HG03469 (cell line): ENCODE measurements at regions not wholly inside any gene's neighbourhood (a gene's known extent, or its start where the extent isn't known, plus 50 kb on each side); places are given as distances from the start of the nearest gene placed in this dataset.
A peak's percentile ranks its signal among the peaks of the same experiment; 100 is the strongest.

ENCODE experiments used
- ATAC-seq: cut with Tn5 transposase; IDR thresholded peaks from one replicate; pipeline ENCODE4 v1.9.1; 2021; ENCODE audit warnings: mild to moderate bottlenecking, moderate library complexity, moderate number of reproducible peaks; ENCODE audit not compliant: unreplicated experiment

DNA sequence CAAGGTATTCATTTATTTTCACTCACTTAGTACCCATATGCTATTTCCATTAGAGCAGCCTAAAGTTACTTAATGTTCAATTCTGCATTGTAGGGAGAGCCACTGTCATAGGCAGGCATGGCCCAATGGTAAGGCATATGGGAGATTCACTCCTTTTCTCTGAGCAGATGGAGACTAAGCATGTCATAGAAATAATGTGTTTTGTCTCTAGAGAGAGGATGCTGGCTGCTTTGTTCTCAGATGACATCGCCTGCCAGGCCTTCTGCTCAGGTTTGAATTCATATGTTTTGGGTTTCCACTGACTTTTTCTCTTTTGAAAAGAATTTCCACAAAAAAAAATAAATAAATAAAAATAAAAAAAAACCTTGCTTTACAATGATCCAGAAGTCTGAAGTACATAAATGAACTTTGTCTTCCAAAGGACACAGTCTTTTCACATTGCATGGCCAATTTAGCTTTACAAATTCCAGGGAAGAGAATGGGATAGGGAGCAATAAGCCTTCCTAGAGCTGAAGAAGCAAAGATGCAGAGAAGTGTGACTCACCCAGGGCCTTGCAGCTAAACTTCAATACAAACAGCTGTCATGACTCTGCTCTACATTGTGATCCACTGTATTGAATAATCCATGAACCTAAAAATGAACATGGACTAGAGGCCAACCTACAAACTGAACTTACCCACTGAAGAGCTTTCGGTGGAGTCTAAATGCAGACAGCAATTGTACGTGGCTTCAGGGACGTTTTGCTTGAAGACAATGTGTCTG lies 422.5 kb downstream of the CMPK2 start:
- ATAC-seq, result no peak

DNA sequence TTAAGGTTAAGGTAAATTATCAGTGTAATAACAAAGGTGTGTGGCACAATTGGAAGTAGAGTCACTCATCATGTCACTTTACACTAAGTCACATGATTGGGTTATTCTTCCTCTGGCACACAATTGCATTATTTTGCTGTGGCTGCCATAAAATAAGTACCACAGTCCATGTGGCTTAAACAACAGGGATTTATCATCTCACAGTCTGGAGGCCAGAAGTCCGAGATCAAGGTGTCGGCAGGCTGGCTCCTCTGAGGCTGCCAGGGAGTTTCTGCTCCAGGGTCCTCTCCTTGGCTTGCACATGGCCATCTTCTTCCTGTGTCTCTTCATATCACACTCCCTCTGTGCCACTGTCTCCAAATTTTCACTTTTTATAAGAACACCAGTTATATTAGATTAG lies 421.2 kb downstream of the CMPK2 start:
- ATAC-seq, result no peak

DNA sequence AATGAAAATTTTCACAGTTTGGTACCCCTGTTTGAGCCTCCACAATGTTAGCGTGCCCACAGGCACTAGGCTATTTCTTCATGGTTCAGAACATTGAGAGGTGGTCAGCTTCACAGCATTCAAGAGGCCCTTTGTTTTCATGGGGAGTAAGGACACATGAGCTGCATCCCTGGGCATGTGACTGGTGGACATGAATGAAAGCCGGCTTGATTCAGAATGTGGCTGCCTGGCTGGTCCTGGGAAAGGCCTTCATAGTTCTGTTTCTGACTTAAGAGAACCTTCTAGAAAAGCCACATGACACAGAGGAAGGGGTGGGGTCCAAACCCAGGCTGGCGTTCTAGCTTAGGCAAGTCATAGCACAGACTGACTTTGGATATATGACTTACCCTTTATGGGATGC lies 420.6 kb downstream of the CMPK2 start:
- no peak for ATAC-seq

DNA sequence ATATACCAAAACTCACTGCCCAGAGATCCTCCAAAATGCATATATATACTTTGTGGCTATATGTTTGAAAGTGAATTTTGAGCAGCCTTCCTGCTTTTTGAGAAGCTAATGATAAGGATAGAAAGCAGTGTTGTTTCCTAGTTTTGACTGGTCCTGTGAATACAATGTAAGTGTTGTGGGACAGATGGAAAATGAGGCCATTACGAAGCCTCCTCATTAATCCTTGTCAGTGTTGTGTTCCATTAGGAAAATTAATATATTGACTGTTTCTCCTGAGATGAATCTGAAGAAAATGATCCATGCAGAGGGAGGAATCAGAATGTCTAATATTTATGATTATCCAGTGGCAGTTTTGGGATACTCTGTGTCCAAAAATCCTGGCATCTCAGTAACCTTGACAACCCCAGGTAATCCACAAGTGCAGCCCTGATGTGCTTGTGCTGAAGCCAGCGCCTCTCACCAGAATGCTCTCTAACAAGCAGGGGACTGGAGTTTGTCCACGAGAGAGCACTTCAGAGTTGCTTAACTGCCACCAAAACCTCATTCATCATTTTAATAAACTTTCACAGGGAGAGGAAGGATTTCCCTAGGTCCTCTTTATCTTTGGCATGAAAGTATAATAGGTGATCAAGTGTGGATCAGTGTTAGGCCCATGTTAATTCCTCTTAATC lies 418.6 kb downstream of the CMPK2 start:
- no peak for ATAC-seq

DNA sequence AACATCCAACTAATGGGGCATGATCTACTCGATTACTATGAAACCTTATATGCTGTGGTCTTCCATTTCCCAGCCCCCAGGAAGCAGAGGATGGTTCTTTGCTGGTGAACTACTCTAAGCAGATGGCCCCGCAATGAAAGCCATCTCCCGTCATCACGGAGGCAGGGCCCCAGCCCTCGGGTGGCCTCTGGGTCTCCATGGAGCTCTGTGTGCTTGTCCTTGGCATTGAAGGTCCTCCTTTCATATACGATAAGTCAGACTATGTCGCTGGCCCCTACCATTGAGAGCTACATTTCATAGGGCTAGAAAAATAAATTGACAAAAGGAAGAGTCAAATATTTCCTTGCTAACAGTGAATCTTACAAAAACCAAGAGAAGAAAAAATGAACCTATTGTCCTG lies 416.8 kb downstream of the CMPK2 start:
- no peak for ATAC-seq

DNA sequence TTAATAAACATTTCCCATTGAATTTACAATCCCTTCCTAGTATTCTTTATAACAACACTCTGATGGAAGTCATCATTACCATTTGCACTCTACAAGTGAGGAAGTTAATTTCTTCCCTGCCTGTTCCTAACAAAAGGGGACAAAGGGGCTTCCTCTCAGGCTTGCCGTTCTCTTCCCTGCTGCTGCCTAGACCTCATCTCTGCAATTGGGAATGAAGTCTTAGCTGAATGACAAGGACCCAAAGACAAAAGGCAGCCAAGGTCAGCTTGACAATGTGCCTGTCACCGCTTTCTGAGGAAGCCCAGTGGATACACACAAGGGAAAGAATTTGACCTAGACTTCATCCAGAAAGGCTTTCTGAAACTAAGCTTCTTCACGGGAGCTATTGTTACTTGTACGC lies 416.4 kb downstream of the CMPK2 start:
- no peak for ATAC-seq

DNA sequence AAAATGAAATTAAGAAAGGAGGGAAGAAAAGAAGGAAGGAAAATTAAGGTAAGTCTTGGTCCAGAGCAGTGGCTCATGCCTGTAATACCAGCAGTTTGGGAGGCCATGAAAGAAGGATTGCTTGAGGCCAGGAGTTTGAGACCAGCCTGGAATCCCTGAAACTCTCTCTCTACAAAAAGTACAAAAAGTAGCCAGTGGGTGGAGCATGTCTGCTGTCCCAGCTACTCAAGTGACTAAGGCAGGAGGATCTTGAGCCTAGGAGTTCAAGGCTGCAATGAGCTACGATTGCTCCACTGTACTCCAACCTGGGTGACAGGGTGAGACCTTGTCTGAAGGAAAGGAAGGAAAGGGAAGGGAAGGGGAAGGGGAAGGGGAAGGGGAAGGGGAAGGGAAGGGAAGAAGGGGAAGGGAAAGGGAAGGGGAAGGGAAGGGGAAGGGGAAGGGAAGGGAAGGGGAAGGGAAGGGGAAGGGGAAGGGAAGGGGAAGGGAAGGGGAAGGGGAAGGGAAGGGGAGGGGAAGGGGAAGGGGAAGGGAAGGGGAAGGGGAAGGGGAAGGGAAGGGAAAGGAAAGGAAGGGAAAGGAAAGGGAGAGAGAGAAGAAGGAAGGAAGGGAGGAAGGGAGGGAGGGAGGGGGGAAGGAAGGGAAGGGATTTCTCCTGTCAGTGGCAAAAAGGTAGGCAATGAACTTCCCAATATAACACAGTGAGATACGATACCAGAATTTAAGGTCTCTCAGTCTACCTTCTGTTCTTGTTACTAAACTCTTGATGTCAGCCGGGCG lies 412.8 kb downstream of the CMPK2 start:
- ATAC-seq, result no peak

DNA sequence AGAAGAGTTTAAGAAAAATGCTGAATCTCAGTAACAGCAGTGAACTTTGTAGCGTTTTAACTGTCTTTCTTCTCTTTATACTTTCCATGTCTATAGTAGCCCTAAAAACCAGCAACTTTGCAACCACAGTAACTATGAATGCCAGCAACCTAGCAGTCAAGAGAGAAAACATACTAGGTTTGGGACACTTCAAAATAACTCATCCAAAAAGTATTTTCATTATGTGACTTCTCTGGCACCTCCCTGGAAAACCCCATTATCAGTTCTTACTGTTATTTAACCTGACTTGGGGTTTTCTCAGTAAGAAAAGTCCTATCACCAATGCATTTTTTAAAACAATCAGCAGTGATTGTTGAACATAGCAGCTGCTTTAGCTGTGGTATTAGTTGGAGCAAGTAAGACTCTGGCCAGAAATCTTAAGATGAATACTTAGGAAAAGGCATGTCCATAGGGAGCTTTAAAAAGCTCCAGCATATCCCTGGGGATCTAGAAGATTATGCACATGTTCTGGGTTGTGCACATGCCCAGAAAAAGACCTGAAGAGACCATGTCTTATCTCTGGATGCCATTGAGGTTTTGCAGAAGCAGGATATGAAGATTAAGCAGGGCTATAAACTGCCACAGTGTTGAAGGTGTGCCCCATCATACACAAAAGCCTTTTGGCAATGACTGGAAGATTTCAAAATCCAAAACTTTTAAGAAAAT lies 411.3 kb downstream of the CMPK2 start:
- no peak for ATAC-seq

DNA sequence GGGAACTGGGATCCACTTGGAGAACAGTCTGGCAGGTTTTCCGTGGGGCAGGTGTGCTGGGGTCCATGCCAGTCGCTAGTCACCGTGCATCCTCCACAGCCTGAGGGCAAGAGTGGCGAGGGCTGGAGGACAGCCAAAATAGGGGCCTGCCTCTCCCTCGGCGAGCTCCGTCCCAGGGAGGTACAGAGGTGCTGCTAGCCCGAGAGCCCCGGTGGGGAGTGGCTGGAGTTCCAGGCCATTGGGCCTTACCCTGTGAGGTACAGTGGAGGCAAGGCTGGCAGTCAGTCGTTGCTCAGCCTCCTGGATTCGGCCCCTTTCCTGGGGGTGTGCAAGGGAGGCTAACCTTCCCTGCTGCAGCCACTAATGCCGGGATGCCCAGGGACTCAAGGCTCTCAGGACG lies 406.6 kb downstream of the CMPK2 start:
- ATAC-seq, result no peak

DNA sequence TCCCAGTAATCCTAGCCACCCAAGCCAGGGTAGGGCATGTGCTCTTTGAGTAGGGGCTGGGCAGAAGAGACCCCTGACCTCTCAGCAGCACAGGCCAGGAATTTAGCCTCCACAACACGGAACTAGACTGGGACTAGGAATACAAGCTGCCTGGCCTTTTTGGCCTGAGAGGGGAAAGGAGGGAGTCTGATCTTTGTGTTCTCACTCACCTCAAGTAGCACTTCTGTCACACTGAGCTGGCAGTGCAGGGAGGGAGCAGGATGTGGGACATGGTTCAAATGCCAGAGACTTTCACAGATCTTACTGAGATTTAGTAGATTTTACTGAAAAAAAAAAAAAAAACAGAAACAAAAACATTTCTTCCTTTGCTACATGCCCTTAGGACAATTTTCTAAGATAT lies 395.2 kb downstream of the CMPK2 start:
- ATAC-seq, result no peak

DNA sequence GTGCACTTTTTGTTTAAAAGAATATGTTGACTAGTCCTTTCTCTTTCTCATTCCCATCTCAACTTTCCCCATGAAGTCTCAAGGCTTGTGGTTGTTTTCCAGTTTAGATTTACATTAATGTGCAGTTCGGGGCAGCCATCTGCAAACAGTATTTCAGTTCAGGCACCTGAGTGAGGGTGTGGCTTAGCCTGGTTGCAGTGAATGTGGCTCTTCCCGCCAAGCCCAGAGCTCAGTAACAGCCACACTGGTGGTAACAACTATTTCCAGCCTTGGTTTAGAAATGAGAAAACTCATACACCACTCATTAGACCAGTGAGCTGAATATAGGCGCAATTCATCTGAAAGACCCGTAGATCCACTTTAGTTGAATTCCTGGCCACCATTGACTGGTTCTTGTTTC lies 394.3 kb downstream of the CMPK2 start:
- ATAC-seq, result no peak

DNA sequence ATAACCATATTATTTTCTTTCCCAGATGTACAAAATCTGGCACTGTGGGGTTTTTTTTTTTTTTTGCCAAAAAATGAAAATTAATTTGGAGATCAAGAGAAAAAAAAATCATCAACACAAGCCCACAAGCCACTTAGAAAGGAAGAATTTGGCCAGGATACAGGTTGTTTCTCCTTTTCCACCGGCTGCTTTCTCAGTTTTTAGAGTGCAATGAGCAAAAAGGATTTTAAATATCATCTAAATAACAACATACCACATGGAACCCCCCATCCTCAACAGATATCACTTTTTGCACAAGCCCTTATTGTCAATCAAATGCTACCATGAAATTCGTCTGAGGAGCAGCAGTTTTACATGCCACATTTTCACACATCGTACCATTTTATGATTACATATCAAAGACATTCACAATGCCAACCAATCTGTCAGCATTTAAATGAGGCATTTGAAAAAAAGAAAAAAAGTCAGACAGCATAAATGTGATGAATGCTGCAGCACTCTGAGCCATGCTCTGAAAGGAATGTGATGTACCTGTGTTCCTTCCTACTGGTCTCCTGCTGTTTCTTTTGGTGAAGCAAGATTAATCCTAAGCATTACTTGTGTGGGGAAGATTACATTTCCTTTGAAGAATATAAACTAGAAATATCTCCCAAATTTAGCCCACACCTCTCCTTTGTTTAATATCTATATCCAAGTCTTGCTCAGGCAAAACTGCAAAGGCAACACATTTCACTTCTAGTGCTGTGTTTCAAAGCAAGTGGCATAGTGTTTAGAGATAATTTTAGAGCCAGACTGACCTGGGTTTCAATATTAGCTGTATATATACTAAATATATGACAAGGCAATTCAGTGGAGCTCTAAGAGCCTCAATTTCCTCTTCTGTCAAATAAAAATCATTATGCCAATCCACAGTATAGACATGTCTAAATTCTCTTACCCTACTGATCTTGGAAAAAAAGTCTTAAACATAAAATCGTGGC lies 391.3 kb downstream of the CMPK2 start:
- no peak for ATAC-seq

DNA sequence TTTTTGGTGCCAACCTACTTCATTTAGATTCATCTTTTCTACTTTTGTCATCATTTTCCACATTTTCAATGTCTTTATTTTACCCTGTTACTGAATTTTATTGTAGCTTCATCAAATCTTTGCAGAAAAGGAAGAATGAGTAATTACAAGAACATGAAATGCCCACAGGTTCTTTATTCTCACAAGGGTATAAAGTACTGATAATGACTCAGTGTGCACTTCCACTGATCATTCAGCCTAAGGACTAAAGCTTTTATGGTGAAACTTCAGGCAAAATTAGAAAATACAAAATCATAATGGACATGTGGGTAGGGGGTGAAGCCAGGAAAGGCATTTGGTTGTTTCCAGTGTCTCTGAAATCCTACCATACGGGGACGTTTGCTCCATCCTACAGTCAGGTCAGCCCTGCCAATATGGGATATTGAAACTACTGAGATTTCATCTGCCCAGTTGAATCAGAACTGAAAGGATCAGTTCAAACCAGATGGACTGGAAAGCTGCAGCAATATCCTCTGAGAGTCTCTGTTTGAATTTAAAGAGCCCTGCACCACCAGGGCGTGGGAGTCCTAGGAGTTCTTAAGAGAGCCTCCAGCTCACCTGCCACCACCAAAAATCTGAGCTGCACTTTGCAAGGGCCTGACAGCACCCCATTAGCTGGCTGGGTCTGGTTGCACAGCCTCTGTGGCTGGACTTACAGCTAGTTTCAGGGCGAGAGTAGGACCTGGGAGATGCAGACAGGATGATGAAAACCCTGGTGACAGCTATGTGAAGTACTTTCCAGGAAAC lies 390.4 kb downstream of the CMPK2 start:
- peak; percentile 60 for ATAC-seq

DNA sequence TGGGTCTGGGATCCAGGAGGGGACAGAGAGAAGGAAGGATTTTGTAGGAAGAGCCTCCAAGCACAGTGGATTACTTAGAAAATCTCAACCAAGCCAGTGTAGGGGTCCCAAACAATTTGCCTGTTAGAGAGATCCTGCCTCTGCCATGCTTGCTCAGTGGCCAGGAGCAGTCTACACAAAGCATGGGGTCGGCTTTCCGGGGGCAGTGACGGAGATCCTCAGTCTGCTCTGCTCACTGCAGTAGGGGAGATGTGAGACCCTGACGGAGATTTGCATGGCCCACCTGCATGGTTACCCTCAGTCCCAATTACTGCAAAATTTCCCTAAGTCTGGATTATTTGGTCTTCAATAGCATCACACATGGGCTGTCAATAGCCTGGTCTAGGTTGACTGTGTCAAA lies 385.2 kb downstream of the CMPK2 start:
- ATAC-seq, result no peak

DNA sequence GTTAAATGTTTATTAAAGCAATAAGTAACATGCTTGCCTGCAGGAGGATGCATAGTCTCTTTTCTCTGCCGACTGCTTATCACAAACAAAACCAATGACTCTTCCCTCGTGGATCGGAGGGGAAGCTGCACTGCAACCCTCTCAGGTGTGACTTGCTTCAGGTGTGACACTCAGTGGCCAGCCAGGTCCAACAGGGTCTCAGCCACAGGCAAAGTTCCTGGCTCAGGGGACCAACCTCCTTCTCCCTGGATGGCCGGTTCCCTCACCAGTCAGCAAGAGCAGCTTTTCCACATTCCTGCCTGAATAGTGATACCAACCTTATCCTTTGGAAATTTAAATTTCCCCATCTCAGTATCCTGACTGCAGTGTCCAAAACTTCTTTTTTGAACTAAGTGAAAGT lies 383.5 kb downstream of the CMPK2 start:
- no peak for ATAC-seq

DNA sequence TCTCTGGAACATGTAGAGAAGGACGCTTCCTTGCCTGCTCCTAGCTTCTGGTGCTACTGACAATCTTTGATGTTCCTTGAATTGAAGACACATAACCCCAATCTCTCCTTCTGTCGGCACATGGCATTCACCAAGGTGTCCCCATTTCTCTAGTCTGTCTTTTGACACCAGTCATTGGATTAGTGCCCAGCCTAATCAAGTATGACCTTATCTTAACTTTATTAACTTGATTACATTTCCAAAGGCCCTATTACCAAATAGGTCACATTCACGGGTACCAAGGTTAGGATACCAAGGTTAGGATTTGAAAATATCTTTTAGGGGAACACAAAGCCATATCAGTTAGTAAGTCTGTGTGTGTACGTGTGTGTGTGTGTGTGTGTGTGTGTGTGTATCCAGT lies 377.9 kb downstream of the CMPK2 start:
- no peak for ATAC-seq

DNA sequence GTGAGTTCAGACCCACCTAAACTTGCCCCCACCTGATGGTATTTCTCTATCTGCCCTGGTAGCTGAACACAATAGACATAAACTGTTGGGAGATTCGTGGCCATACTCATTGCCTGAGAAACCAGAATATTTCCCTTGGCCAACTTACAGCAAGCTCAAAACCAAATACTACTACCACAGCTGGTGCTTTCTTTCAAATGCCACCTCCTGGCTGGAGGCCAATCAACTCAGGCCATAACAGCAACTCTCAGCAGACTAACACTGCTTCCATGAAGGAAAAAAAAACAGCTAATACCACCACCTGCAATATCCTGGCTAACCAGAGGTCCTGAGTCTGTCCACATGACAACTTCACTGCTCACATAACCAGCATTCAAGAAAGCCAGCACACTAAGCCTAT lies 373.1 kb downstream of the CMPK2 start:
- ATAC-seq, result no peak

DNA sequence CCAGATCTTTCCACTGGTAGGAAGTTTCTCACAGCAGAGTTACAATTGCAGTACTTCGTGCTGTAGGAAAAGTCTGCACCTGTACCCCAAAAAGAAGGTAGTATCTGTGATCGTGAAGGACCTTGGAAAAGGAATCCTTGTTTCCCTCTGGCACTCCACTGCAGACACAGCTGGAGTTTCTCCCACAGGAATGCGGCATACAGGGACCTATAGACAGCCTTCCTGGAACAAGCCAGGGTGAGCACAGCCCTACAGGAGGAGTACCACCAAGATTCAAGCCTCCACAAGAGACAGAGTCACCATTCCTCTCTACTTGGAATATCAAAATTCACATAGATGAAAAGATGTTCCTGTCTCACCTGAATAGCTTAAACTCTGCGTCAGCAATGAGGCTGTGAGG lies 372.4 kb downstream of the CMPK2 start:
- no peak for ATAC-seq

DNA sequence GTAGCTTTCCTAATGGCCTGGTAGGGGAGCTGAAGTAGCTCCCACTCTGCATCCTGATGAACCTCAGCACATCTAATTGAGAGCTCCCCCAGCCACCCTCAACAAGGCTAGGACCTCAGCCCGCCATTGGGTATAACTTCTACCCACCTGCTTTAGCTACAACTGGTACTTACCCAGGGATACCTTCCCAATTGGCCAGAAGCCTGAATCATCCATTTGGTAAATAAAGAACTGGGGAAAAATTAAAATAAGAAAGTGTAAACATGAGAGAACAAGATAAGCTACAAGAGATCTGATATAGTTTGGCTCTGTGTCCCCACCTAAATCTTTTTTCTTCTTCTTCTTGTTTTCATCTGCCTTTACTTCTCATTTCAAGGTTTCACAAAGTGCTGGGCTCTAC lies 372.0 kb downstream of the CMPK2 start:
- ATAC-seq, result no peak
